ENCODE measurements at regions not wholly inside any gene's neighbourhood (a gene's known extent, or its start where the extent isn't known, plus 50 kb on each side); places are given as distances from the start of the nearest gene placed in this dataset.
"Not testable (repeated sequence)": the region's sequence is repeated elsewhere in the genome, so short reads cannot be mapped to it uniquely, and the experiment has no call there.

- DNase-seq = peak; percentile 12
Measured at GRCh38 chr14:56422703-56423213, 156.8 kb upstream of the TMEM260 start.

- DNase-seq = no peak
Measured at GRCh38 chr14:56423544-56423943, 156.1 kb upstream of the TMEM260 start.

- no peak for DNase-seq
Measured at GRCh38 chr14:56431013-56431412, 148.6 kb upstream of the TMEM260 start.

GRCh38 chr14:56449670-56450213 is 129.9 kb upstream of the TMEM260 start:
- DNase-seq = no peak

- DNase-seq = no peak
Measured at GRCh38 chr14:56452940-56453339, 126.7 kb upstream of the TMEM260 start.

GRCh38 chr14:56454680-56455079 is 124.9 kb upstream of the TMEM260 start:
- DNase-seq = not testable (repeated sequence)

GRCh38 chr14:56460469-56460868 is 119.1 kb upstream of the TMEM260 start:
- no peak for DNase-seq

- no peak for DNase-seq
Measured at GRCh38 chr14:56461276-56462275, 118.0 kb upstream of the TMEM260 start.

- no peak for DNase-seq
Measured at GRCh38 chr14:56463271-56463890, 116.2 kb upstream of the TMEM260 start.

- no peak for DNase-seq
Measured at GRCh38 chr14:56471056-56471455, 108.5 kb upstream of the TMEM260 start.

GRCh38 chr14:56474419-56475022 is 105.1 kb upstream of the TMEM260 start:
- DNase-seq = no peak

- DNase-seq = no peak
Measured at GRCh38 chr14:56482310-56482911, 97.2 kb upstream of the TMEM260 start.

GRCh38 chr14:56487090-56487667 is 92.4 kb upstream of the TMEM260 start:
- DNase-seq = no peak

- no peak for DNase-seq
Measured at GRCh38 chr14:56487761-56488160, 91.8 kb upstream of the TMEM260 start.

GRCh38 chr14:56488306-56488705 is 91.3 kb upstream of the TMEM260 start:
- no peak for DNase-seq

GRCh38 chr14:56490379-56490778 is 89.2 kb upstream of the TMEM260 start:
- DNase-seq = no peak

GRCh38 chr14:56491299-56492285 is 88.0 kb upstream of the TMEM260 start:
- DNase-seq = peak; percentile 25

- DNase-seq = no peak
Measured at GRCh38 chr14:56494167-56494566, 85.4 kb upstream of the TMEM260 start.

- DNase-seq = no peak
Measured at GRCh38 chr14:56498112-56498511, 81.5 kb upstream of the TMEM260 start.

GRCh38 chr14:56501909-56502530 is 77.6 kb upstream of the TMEM260 start:
- no peak for DNase-seq

- DNase-seq = no peak
Measured at GRCh38 chr14:56505361-56505760, 74.2 kb upstream of the TMEM260 start.
